K562 (cell line): ENCODE measurements at regions not wholly inside any gene's neighbourhood (a gene's known extent, or its start where the extent isn't known, plus 50 kb on each side); places are given as distances from the start of the nearest gene placed in this dataset.

Experiments
- ATAC-seq: fragments of 200-7000 bp; cut with Tn5 transposase; 3 replicates; pipeline ENCODE4 v1.9.1; 2020; ENCODE audit warnings: moderate library complexity
- BruUV-seq: library from RNA; stranded (reverse); fragments of 400-500 nt; replicated peaks from 2 replicates; lab custom pipeline; 2021; lab: Mats Ljungman, UMichigan
- CTCF ChIA-PET: fragments of 300-600 bp; formaldehyde crosslinking; extraction: SDS; loops from one replicate; lab custom pipeline; 2021; ENCODE audit warnings: low intra/inter-chr PET ratio; lab: Yijun Ruan, JAX
- POLR2A ChIA-PET: fragments of 300-600, 350-650 bp; sonication (Branson Sonifier 250); formaldehyde crosslinking; extraction: SDS; loops from one replicate; lab custom pipeline; 2021; ENCODE audit warnings: antibody characterized with exemption, inconsistent platforms; lab: Yijun Ruan, JAX
- DNase-seq, 4 experiments: peaks; one replicate each; pipeline versions ENCODE4 v3.0.0 to v3.0.0-alpha.2; 2011 to 2018; ENCODE audit warnings: low spot score in 3 of 4, mixed read lengths in 3 of 4; ENCODE audit errors: extremely low read depth in 1 of 4
- FAIRE-seq: peaks from 2 replicates; lab custom pipeline; 2011; peaks lifted over from hg19 to GRCh38; lab: Jason Lieb, UNC
- H2AFZ ChIP-seq: 2 replicates; pipeline ENCODE4 v1.6.0; 2011; ENCODE audit warnings: low read depth, low read length, control low read depth, inconsistent platforms
- H3K27ac ChIP-seq: fragments of 200-600 bp; 3 replicates; pipeline ENCODE4 v1.8.0; 2011; ENCODE audit warnings: low read depth, mild to moderate bottlenecking, control low read depth, inconsistent platforms, low read length, moderate library complexity, mixed read lengths; ENCODE audit errors: extremely low read depth
- H3K27me3 ChIP-seq, 2 experiments: fragments of 300-600 bp in 1 of 2; 2 replicates in 1 of 2; 3 replicates in 1 of 2; pipeline versions ENCODE4 v1.6.0 to v1.8.0; 2011; ENCODE audit warnings: inconsistent platforms in 2 of 2, low read length in 2 of 2, mild to moderate bottlenecking in 1 of 2, mixed read lengths in 1 of 2, moderate library complexity in 1 of 2; ENCODE audit not compliant: control insufficient read depth in 2 of 2, insufficient read depth in 2 of 2
- H3K36me3 ChIP-seq: fragments of 300-600 bp; 3 replicates; pipeline ENCODE4 v1.8.0; 2011; ENCODE audit warnings: mild to moderate bottlenecking, low read length, inconsistent platforms; ENCODE audit not compliant: control insufficient read depth, insufficient read depth
- H3K4me1 ChIP-seq, 2 experiments: fragments of 200-600 bp in 1 of 2; replicated peaks in 1 of 2; 2 replicates in 1 of 2; 3 replicates in 1 of 2; pipeline versions ENCODE4 v1.5.1 to v1.8.0; 2011; ENCODE audit warnings: inconsistent platforms in 2 of 2, low read length in 2 of 2, mild to moderate bottlenecking in 1 of 2, mixed read lengths in 1 of 2, moderate library complexity in 1 of 2; ENCODE audit not compliant: control insufficient read depth in 2 of 2, insufficient read depth in 2 of 2
- H3K4me2 ChIP-seq: 2 replicates; pipeline ENCODE4 v1.6.1; 2011; ENCODE audit warnings: low read length, control low read depth, inconsistent platforms, mixed read lengths; ENCODE audit not compliant: insufficient read depth
- H3K4me3 ChIP-seq: fragments of 200-600 bp; sonication (generic), shearing (Covaris generic); 2 replicates; pipeline ENCODE4 v1.5.1; 2016; ENCODE audit warnings: control low read depth, inconsistent platforms
- H3K79me2 ChIP-seq: fragments of 200-600 bp; 3 replicates; pipeline ENCODE4 v1.8.0; 2011; ENCODE audit warnings: low read length, inconsistent platforms; ENCODE audit not compliant: control insufficient read depth, insufficient read depth
- H3K9ac ChIP-seq, 2 experiments: 2 replicates each; pipeline versions ENCODE4 v1.6.0 to v1.6.1; 2011; ENCODE audit warnings: low read depth in 2 of 2, low read length in 2 of 2, control low read depth in 1 of 2, inconsistent platforms in 1 of 2, mild to moderate bottlenecking in 1 of 2, mixed read lengths in 1 of 2; ENCODE audit not compliant: insufficient read depth in 1 of 2
- H3K9me1 ChIP-seq: one replicate; pipeline ENCODE4 v1.6.0; 2011; ENCODE audit warnings: inconsistent platforms, mild to moderate bottlenecking, low read length, moderate library complexity; ENCODE audit not compliant: control insufficient read depth, insufficient read depth
- H3K9me3 ChIP-seq: replicated peaks from 2 replicates; pipeline ENCODE4 v1.5.1; 2011; ENCODE audit warnings: low read depth, low read length, inconsistent platforms; ENCODE audit not compliant: control insufficient read depth, insufficient read depth
- H4K20me1 ChIP-seq: replicated peaks from 2 replicates; pipeline ENCODE4 v1.6.1; 2011; ENCODE audit warnings: low read length, inconsistent platforms, mixed read lengths; ENCODE audit not compliant: control insufficient read depth, insufficient read depth
- BRCA1 ChIP-seq, 2 experiments: fragments of 450-650 bp in 1 of 2; sonication (generic) in 1 of 2; formaldehyde crosslinking in 1 of 2; IDR thresholded peaks; 2 replicates each; pipeline versions ENCODE4 v1.5.0 to v1.6.1; 2017 to 2020; ENCODE audit warnings: mild to moderate bottlenecking in 1 of 2, missing genetic modification reagents in 1 of 2
- HNRNPL ChIP-seq: fragments of 200-400 bp; formaldehyde crosslinking; IDR thresholded peaks from 2 replicates; pipeline ENCODE4 v1.6.1; 2017; ENCODE audit warnings: low read depth, mild to moderate bottlenecking, low read length
- MEF2A ChIP-seq: IDR thresholded peaks from 2 replicates; pipeline ENCODE4 v1.6.1; 2011; ENCODE audit warnings: low read depth, mild to moderate bottlenecking, low read length, moderate library complexity; ENCODE audit not compliant: control insufficient read depth
- MYBL2 ChIP-seq, 2 experiments: fragments of 450-650 bp in 1 of 2; sonication (generic) in 1 of 2; formaldehyde crosslinking in 1 of 2; IDR thresholded peaks; 2 replicates each; pipeline versions ENCODE4 v1.6.1 to v1.8.1; 2017 to 2022; ENCODE audit warnings: borderline replicate concordance in 1 of 2, inconsistent platforms in 1 of 2, low read depth in 1 of 2, mild to moderate bottlenecking in 1 of 2, missing genetic modification reagents in 1 of 2, moderate library complexity in 1 of 2
- TRIM25 ChIP-seq: fragments of 450-650 bp; IDR thresholded peaks from 2 replicates; pipeline ENCODE4 v1.7.0; 2016; ENCODE audit warnings: borderline replicate concordance
- ZNF561 ChIP-seq: fragments of 450-650 bp; formaldehyde crosslinking; conservative IDR thresholded peaks from 2 replicates; pipeline ENCODE4 v1.4.0; 2020; ENCODE audit warnings: mild to moderate bottlenecking, moderate library complexity
- ZNF668 ChIP-seq: fragments of 250-450 bp; sonication (Bioruptor Pico); IDR thresholded peaks from 2 replicates; pipeline ENCODE4 v1.8.0; 2022; ENCODE audit warnings: mild to moderate bottlenecking, inconsistent platforms
- WGBS: fragments of 100-300 bp; shearing (Covaris generic); methylation state at CpG from one replicate; pipeline ENCODE4 v1.1.6; 2016; ENCODE audit warnings: low coverage, mixed read lengths; ENCODE audit not compliant: insufficient coverage; ENCODE audit errors: missing lambda C conversion rate; 5-methylcytosine and 5-hydroxymethylcytosine counted together
- in situ Hi-C: fragments of 300-500 bp; cut with MboI; formaldehyde crosslinking; loops from 4 replicates; pipeline ENCODE4 v1.15.0; 2018; ENCODE audit warnings: inconsistent platforms, mixed read lengths
- intact Hi-C: fragments of 100-400 bp; cut with micrococcal nuclease; formaldehyde crosslinking; loops from 2 replicates; pipeline ENCODE4 v1.14.2; 2022

GRCh38 chr2:59726228-59727120 lies 827.0 kb downstream of the BCL11A start:
- H3K9me1 ChIP-seq = no peaks in the 10 kb centered on the region
- no peaks in the 10 kb centered on the region for H3K27me3 ChIP-seq
- no peak overlapping the region for H2AFZ ChIP-seq
- H3K9ac ChIP-seq = no peak overlapping the region
- intact Hi-C loops = no loop called here
- ATAC-seq = no peak
- H3K36me3 ChIP-seq = no peaks in the 10 kb centered on the region
- H3K27ac ChIP-seq = no peak overlapping the region
- H3K79me2 ChIP-seq = no peaks in the 10 kb centered on the region
- ChIA-PET CTCF (no interaction called here), POLR2A (no interaction called here)
- under 1% methylated on average over 9 of the region's 9 CpGs for WGBS
- no peak overlapping the region for H3K4me2 ChIP-seq
- no peaks in the 10 kb centered on the region for H3K4me1 ChIP-seq
- TF ChIP-seq ZNF668 (CRISPR knock-in tag) (no peak), TRIM25 (no peak), MYBL2 (IDR thresholded peaks at IDR 0.05; ENCODE audit: low read depth) (no peak), MYBL2 (CRISPR knock-in tag; IDR thresholded peaks at IDR 0.05; ENCODE audit: borderline replicate concordance) (no peak), MEF2A (no peak), ZNF561 (CRISPR knock-in tag) (no peak), HNRNPL (no peak), BRCA1 (IDR thresholded peaks at IDR 0.05) (no peak), BRCA1 (CRISPR knock-in tag; IDR thresholded peaks at IDR 0.05) (no peak)
- no peak for DNase-seq
- H3K4me3 ChIP-seq = no peak overlapping the region
- BruUV-seq = no TSS peak
- in situ Hi-C loops = no loop called here
- FAIRE-seq = no peak
- no peaks in the 10 kb centered on the region for H4K20me1 ChIP-seq
- H3K9me3 ChIP-seq = no peaks in the 10 kb centered on the region
